GM23248 (cell line): ENCODE measurements at regions not wholly inside any gene's neighbourhood (a gene's known extent, or its start where the extent isn't known, plus 50 kb on each side); places are given as distances from the start of the nearest gene placed in this dataset.

Experiments
- DNase-seq: peaks from one replicate; pipeline ENCODE4 v3.0.0-alpha.2; 2015
- H2AFZ ChIP-seq: fragments of 200-600 bp; sonication (generic); 2 replicates; pipeline ENCODE4 v1.6.1; 2016; ENCODE audit warnings: antibody characterized with exemption
- H3F3A ChIP-seq: fragments of 200-600 bp; sonication (generic); 2 replicates; pipeline ENCODE4 v1.6.1; 2016; ENCODE audit warnings: mild to moderate bottlenecking, antibody characterized with exemption, mixed run types; ENCODE audit not compliant: insufficient read depth
- H3K27ac ChIP-seq: fragments of 200-600 bp; sonication (generic); 2 replicates; pipeline ENCODE4 v1.5.1; 2016; ENCODE audit warnings: mild to moderate bottlenecking
- H3K27me3 ChIP-seq: fragments of 200-600 bp; sonication (generic); replicated peaks from 2 replicates; pipeline ENCODE4 v1.6.1; 2016; ENCODE audit warnings: mild to moderate bottlenecking; ENCODE audit not compliant: insufficient read depth
- H3K36me3 ChIP-seq: fragments of 200-600 bp; sonication (generic); 2 replicates; pipeline ENCODE4 v1.6.1; 2016; ENCODE audit warnings: low read depth, mild to moderate bottlenecking
- H3K4me1 ChIP-seq: fragments of 200-600 bp; sonication (generic); 2 replicates; pipeline ENCODE4 v1.6.1; 2016; ENCODE audit warnings: mild to moderate bottlenecking; ENCODE audit not compliant: insufficient read depth
- H3K4me2 ChIP-seq: fragments of 200-600 bp; sonication (generic); one replicate; pipeline ENCODE4 v1.6.1; 2016; ENCODE audit warnings: mild to moderate bottlenecking; ENCODE audit not compliant: unreplicated experiment
- H3K4me3 ChIP-seq: fragments of 200-600 bp; sonication (generic); 2 replicates; pipeline ENCODE4 v1.5.1; 2016; ENCODE audit warnings: mild to moderate bottlenecking
- H3K79me2 ChIP-seq: fragments of 200-600 bp; sonication (generic); 2 replicates; pipeline ENCODE4 v1.6.1; 2016; ENCODE audit warnings: mild to moderate bottlenecking; ENCODE audit not compliant: insufficient read depth
- H3K9ac ChIP-seq: fragments of 200-600 bp; sonication (generic); 2 replicates; pipeline ENCODE4 v1.6.1; 2016; ENCODE audit warnings: mild to moderate bottlenecking
- H3K9me2 ChIP-seq: fragments of 200-600 bp; sonication (generic); 2 replicates; pipeline ENCODE4 v1.6.1; 2016; ENCODE audit warnings: mixed run types, mild to moderate bottlenecking, moderate library complexity; ENCODE audit not compliant: insufficient read depth
- H3K9me3 ChIP-seq: fragments of 200-600 bp; sonication (generic); one replicate; pipeline ENCODE4 v1.6.1; 2017; ENCODE audit warnings: low read depth
- H4K20me1 ChIP-seq: fragments of 200-600 bp; sonication (generic); 2 replicates; pipeline ENCODE4 v1.6.0; 2016; ENCODE audit not compliant: insufficient read depth
- EZH2 ChIP-seq: fragments of 200-600 bp; sonication (generic); IDR thresholded peaks from 2 replicates; pipeline ENCODE4 v1.6.1; 2018; ENCODE audit warnings: antibody characterized with exemption, mild to moderate bottlenecking; ENCODE audit not compliant: insufficient read depth, poor library complexity, severe bottlenecking
- EZH2phosphoT487 ChIP-seq: fragments of 200-600 bp; sonication (generic); IDR thresholded peaks from 2 replicates; pipeline ENCODE4 v1.6.1; 2018; ENCODE audit warnings: antibody characterized with exemption, moderate library complexity, mild to moderate bottlenecking, low read depth; ENCODE audit not compliant: insufficient read depth
- WGBS, 2 experiments: methylation state at CpG; one replicate each; pipeline ENCODE4 v1.1.6; 2015 to 2017; ENCODE audit warnings: low lambda C conversion rate in 2 of 2, low coverage in 1 of 2; ENCODE audit errors: missing lambda C conversion rate in 2 of 2; 5-methylcytosine and 5-hydroxymethylcytosine counted together
- in situ Hi-C: fragments of 300-500 bp; cut with MboI; formaldehyde crosslinking; loops from 2 replicates; pipeline ENCODE4 v1.15.0; 2020

GRCh38 chr13:99639126-99639525 lies 137.9 kb downstream of the TM9SF2 start:
- no peak for DNase-seq
- no peaks in the 10 kb centered on the region for H3K79me2 ChIP-seq
- TF ChIP-seq EZH2phosphoT487 (no peak), EZH2 (no peak)
- WGBS, 2 experiments, result 74 to 89% methylated on average over 4 of the region's 4 CpGs
- no peaks in the 10 kb centered on the region for H3K4me1 ChIP-seq
- no peak overlapping the region for H3K27ac ChIP-seq
- no peak overlapping the region for H3K4me3 ChIP-seq
- no peak overlapping the region for H3K4me2 ChIP-seq
- no peaks in the 10 kb centered on the region; the same call in 1 of the 2 replicates for H3K27me3 ChIP-seq
- in situ Hi-C loops, result no loop called here
- H2AFZ ChIP-seq, result no peak overlapping the region
- no peaks in the 10 kb centered on the region for H3K9me2 ChIP-seq
- no peak overlapping the region for H3K9ac ChIP-seq
- H3K9me3 ChIP-seq, result no peaks in the 10 kb centered on the region
- no peaks in the 10 kb centered on the region for H3K36me3 ChIP-seq
- H4K20me1 ChIP-seq, result no peaks in the 10 kb centered on the region
- no peaks in the 10 kb centered on the region for H3F3A ChIP-seq

DNA sequence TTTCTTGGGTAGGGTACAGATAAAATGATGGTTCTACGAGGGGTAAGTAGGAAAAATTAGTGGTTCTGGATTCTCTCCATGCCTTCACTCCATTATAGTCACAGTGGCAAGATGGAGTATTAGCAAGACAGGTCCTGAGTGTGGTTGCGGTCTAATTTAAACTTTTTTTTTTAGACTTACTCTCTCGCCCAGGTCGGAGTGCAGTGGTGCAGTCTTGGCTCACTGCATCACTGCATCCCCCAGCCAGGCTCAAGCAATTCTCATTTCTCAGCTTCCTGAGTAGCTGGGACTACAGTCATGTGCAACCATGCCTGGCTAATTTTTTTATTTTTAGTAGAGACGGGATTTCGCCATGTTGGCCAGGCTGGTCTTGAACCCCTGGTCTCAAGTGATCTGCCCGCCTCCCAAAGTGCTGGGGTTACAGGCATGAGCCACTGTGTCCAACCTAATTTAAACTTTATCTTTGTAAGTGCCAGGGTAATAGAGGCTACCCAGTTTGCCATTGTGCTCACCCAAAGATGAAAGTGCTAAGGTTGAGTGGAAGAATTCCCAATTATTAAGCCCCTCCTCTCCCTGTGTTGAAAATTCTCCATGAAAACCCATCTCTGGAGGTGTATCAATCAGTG lies 135.6 kb downstream of the TM9SF2 start:
- Histone ChIP-seq H3F3A (no peaks in the 10 kb centered on the region), H3K27ac (no peak overlapping the region), H4K20me1 (no peaks in the 10 kb centered on the region), H2AFZ (no peak overlapping the region), H3K79me2 (no peaks in the 10 kb centered on the region), H3K9me2 (no peaks in the 10 kb centered on the region), H3K4me2 (no peak overlapping the region), H3K4me1 (no peaks in the 10 kb centered on the region), H3K36me3 (no peaks in the 10 kb centered on the region), H3K9me3 (no peaks in the 10 kb centered on the region), H3K27me3 (no peaks in the 10 kb centered on the region; the same call in 1 of the 2 replicates), H3K9ac (no peak overlapping the region), H3K4me3 (no peak overlapping the region)
- TF ChIP-seq EZH2, result no peak
- no peak for TF ChIP-seq EZH2phosphoT487
- WGBS, 2 experiments, result 81 to 83% methylated on average over 7 of the region's 7 CpGs
- in situ Hi-C loops, result no loop called here
- DNase-seq, result no peak

DNA sequence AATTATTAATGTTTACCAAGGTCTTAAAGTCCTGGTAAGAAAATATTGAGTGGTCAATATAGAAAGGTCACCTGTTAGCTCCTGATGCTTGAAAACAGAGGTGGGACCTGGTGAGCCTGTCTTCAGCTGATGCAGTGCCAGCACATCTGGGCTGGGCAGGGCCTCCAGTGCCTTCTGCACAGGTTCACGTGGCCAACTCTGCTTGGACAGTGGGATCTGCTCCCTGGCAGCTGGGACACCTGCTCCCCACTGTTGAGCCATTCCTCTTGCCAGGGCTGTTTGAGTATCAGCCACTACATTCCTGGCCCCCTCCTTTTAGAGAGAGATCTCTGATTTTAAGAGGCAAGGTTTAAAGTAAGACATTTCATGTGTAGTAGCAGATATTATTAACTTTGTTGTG lies 135.0 kb downstream of the TM9SF2 start:
- no peak for TF ChIP-seq EZH2phosphoT487
- TF ChIP-seq EZH2, result no peak
- Histone ChIP-seq H4K20me1 (no peaks in the 10 kb centered on the region), H3K27me3 (no peaks in the 10 kb centered on the region; the same call in 1 of the 2 replicates), H2AFZ (no peak overlapping the region), H3K4me1 (no peaks in the 10 kb centered on the region), H3K9me3 (no peaks in the 10 kb centered on the region), H3K9me2 (no peaks in the 10 kb centered on the region), H3K4me2 (no peak overlapping the region), H3F3A (no peaks in the 10 kb centered on the region), H3K4me3 (no peak overlapping the region), H3K9ac (no peak overlapping the region), H3K36me3 (no peaks in the 10 kb centered on the region), H3K27ac (no peak overlapping the region), H3K79me2 (no peaks in the 10 kb centered on the region)
- in situ Hi-C loops, result no loop called here
- no peak for DNase-seq
- WGBS, 2 experiments, result 45 to 63% methylated on average over 1 of the region's 1 CpG

DNA sequence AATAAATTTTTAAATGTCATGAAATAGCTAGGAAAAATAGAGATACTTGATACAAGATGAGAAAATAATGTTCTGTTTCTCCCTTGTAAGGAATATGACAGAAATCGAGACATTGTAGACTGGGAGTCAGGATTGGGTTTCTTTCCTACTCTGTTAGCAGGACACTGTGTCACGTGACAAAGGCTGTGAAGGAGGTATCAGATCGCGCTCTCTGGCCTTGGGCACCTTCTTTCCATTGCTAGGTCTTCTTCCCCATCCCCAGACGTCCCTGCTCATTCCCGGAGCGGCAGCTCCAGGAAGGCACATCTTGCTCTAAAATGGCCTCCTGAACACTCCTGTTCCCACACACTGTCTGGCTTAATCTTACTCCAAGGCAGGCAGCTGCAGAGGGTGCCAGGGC lies 133.4 kb downstream of the TM9SF2 start:
- Histone ChIP-seq H4K20me1 (no peaks in the 10 kb centered on the region), H3K4me3 (no peak overlapping the region), H3F3A (no peaks in the 10 kb centered on the region), H3K4me2 (no peak overlapping the region), H2AFZ (no peak overlapping the region), H3K27me3 (no peaks in the 10 kb centered on the region; the same call in 1 of the 2 replicates), H3K4me1 (no peaks in the 10 kb centered on the region), H3K36me3 (no peaks in the 10 kb centered on the region), H3K9ac (no peak overlapping the region), H3K79me2 (no peaks in the 10 kb centered on the region), H3K9me3 (no peaks in the 10 kb centered on the region), H3K9me2 (no peaks in the 10 kb centered on the region), H3K27ac (no peak overlapping the region)
- no peak for DNase-seq
- in situ Hi-C loops, result no loop called here
- TF ChIP-seq EZH2phosphoT487 (no peak), EZH2 (no peak)
- 77 to 78% methylated on average over 7 of the region's 7 CpGs for WGBS, 2 experiments
